Mesothelial cell of epicardium (in vitro differentiated cells): ENCODE measurements at regions not wholly inside any gene's neighbourhood (a gene's known extent, or its start where the extent isn't known, plus 50 kb on each side); places are given as distances from the start of the nearest gene placed in this dataset.
"Not testable (repeated sequence)": the region's sequence is repeated elsewhere in the genome, so short reads cannot be mapped to it uniquely, and the experiment has no call there.

Source experiments
- DNase-seq, 2 experiments: peaks; one replicate each; pipeline ENCODE4 v3.0.0; 2021; ENCODE audit warnings: low spot score in 2 of 2; ENCODE audit not compliant: unreplicated experiment in 2 of 2
- H3K27ac Mint-ChIP-seq: 2 replicates; pipeline ENCODE4 v1.8.0; 2021; ENCODE audit warnings: mixed read lengths
- H3K27me3 Mint-ChIP-seq: 2 replicates; pipeline ENCODE4 v1.8.0; 2021; ENCODE audit warnings: low read depth, mixed read lengths
- H3K36me3 Mint-ChIP-seq: 2 replicates; pipeline ENCODE4 v1.8.0; 2021; ENCODE audit warnings: mixed read lengths
- H3K4me1 Mint-ChIP-seq: 2 replicates; pipeline ENCODE4 v1.8.0; 2021; ENCODE audit warnings: mixed read lengths
- H3K4me3 Mint-ChIP-seq: 2 replicates; pipeline ENCODE4 v1.8.0; 2021; ENCODE audit warnings: mild to moderate bottlenecking, moderate library complexity, mixed read lengths
- H3K9me3 Mint-ChIP-seq: 2 replicates; pipeline ENCODE4 v1.8.0; 2021; ENCODE audit warnings: mixed read lengths

DNA sequence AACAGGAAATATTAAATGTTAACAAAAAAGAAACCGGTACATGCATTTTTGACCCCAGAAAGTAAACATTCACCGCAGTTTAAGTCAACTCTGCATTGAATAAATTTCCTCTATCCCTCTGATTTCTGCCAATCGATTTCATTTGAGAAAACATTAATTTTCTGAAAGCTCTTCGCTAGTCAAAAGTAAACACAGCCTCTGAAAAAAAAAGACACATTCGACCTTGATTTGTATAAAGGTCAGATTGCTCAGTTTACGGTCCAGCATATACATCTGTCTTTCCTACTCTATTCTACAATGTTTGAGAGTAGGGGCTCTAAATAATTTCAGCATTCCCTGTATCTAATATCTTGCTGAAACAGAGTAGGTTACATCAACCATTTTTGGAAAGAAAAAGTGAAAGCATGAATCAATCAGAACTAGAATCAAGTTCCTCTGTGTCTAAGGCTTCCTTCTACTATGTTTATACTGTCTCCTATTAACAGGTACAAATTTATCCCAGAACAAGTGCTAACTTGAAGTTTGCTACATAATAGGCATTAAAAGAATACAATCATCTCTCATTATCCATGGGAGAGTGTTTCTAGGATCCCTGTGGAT is 243.8 kb downstream of the UBE2NL start:
- H3K4me1 Mint-ChIP-seq, H3K36me3 Mint-ChIP-seq, H3K27ac Mint-ChIP-seq, H3K27me3 Mint-ChIP-seq, H3K9me3 Mint-ChIP-seq, H3K4me3 Mint-ChIP-seq, DNase-seq: not testable (repeated sequence)

DNA sequence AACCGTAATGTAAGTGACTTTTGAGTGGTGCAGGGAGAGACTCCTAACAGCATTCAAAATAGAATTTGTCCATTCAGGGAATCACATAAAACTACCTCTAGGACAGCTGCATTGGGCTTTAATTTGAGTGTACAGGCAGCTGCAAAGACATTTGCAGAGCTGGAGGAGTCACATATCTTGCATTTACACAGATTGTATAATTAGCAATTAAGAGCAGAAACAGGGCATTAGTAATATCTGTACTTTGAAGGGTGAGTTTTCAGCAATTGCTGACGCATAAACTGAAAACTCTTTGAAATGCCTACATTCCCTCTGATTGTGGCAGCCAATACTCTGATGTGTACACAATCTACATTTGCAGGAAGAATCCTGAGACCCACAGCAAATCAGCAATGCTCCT is 245.6 kb downstream of the UBE2NL start:
- not testable (repeated sequence) for DNase-seq, H3K4me1 Mint-ChIP-seq, H3K27me3 Mint-ChIP-seq, H3K9me3 Mint-ChIP-seq, H3K27ac Mint-ChIP-seq, H3K4me3 Mint-ChIP-seq, H3K36me3 Mint-ChIP-seq

DNA sequence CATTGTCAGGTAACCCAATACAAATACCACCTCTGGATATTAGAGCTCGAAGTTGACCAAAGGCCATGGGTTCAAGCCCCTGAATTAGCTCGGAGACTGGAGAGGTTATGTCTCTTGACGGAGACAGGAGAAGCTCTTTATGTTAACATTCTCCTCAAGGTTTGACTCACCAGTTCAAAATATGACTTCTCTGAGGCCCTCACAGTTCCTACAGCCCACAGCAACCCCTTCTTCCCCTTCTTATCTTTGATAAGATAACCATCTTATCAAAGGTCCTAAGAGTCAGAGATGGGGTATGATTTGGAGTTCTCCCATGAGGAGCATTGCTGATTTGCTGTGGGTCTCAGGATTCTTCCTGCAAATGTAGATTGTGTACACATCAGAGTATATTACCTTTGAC is 246.6 kb downstream of the UBE2NL start:
- H3K36me3 Mint-ChIP-seq, H3K27ac Mint-ChIP-seq, H3K4me1 Mint-ChIP-seq, H3K4me3 Mint-ChIP-seq, H3K9me3 Mint-ChIP-seq, H3K27me3 Mint-ChIP-seq, DNase-seq: not testable (repeated sequence)

DNA sequence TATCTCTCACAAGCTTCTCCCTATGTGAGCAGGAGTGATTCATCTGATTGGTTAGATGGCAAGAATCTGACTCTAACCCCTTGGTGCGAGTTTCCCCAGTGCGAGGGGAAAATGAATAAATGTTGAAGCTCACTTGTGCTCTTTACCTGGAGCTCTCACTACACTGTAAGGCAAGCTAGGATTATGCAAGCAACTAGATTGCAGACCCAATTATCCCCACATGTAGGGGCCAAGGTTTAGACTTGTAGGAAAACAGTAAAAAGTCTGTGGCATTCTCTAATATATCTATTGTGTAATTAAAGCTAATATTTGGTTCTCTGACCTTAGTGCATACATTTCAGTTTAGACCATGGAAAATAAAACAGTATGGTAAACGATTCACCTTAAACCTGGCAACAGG is 247.2 kb downstream of the UBE2NL start:
- H3K27ac Mint-ChIP-seq, DNase-seq, H3K9me3 Mint-ChIP-seq: not testable (repeated sequence)

DNA sequence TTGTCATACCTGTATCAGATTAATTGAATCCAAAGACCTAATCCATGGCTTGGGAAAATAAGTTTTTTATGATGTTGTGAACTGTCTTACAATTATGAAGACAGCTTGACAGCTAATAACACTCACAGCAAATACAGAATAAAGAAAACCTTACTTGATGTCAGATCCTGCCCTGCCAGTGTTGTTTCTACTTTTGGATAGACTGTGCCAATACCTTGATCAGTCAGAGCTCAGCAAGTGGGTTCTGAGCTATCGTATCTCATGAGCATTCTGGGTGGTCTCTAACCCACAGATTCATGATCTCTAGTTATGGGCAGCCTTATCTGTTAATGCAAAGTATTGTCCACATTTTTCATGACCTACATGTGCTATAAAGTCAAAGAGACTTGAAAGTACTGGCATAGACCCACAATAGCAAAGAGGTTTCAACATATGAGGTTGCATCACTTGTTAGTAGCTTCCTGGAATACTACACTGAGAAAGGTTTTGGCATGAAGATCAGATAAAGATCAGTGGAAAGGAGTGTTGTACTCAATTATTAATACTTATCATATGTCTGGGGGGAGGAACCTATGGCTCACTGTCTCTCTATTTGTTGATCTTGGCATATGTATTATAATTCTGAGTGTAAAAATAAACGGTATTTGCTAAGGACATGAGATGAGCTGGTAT is 250.7 kb downstream of the UBE2NL start:
- not testable (repeated sequence) for H3K36me3 Mint-ChIP-seq, H3K4me1 Mint-ChIP-seq, H3K27me3 Mint-ChIP-seq, H3K9me3 Mint-ChIP-seq, H3K27ac Mint-ChIP-seq, DNase-seq, H3K4me3 Mint-ChIP-seq

More for the DNA sequence above, 247.2 kb downstream of the UBE2NL start:
- not testable (repeated sequence) for H3K36me3 Mint-ChIP-seq, H3K4me1 Mint-ChIP-seq, H3K4me3 Mint-ChIP-seq, H3K27me3 Mint-ChIP-seq

DNA sequence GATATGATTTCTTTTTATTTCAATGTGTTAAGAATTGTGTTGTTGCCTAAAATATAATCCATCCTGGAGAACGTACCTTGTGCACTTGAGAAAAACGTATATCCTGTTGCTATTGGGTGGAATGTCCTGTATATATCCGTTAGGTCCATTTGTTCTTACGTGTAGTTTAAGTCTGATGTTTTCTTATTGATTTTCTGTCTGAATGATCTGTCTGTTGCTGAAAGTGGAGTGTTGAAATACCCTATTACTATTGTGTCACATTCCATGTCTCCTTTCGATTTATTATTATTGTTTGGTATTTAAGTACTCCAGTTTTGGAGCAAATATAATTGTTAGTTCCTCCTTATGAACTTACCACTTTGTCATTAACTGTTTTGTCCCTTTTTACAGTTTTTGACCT is 270.6 kb downstream of the UBE2NL start:
- not testable (repeated sequence) for H3K4me1 Mint-ChIP-seq, DNase-seq, H3K27ac Mint-ChIP-seq, H3K27me3 Mint-ChIP-seq, H3K36me3 Mint-ChIP-seq, H3K4me3 Mint-ChIP-seq, H3K9me3 Mint-ChIP-seq

DNA sequence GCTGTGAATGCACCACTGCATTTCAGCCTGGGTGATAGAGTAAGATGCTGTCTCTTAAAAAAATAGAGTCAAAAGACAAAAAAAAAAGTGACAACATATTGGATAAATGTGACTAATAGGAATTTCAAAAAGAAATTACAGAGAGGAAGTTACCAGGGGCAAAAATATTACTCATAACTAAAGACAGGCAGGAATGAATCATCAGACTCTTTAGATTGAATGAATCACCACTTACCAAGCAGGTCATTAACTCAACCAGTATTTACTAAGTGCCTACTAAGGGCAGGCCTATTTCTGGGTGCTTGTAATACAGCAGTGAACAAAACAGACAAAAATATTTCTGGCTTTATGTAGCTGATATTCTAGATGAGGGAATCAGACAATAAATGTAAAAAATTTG is 301.3 kb downstream of the UBE2NL start:
- H3K27ac Mint-ChIP-seq, DNase-seq, H3K9me3 Mint-ChIP-seq, H3K4me1 Mint-ChIP-seq, H3K27me3 Mint-ChIP-seq, H3K4me3 Mint-ChIP-seq, H3K36me3 Mint-ChIP-seq: not testable (repeated sequence)

DNA sequence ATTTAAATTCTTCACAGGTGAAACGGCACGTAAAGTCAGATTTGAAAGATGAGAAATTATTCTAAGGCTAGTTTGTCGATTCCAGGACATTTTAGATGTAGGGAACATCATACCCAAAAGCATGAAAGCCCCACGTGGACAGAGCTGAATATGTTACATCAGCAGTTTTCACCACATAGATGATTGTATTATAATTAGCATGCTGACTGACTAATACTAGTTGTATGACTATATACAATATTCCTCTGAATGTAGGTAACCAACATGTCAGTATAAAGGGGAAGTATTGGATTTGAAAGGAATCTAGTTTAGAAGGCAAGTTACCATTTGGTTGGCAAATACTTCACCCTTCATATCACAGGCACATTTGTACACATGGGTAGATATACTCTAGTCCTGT is 304.6 kb downstream of the UBE2NL start:
- H3K4me1 Mint-ChIP-seq, H3K9me3 Mint-ChIP-seq: not testable (repeated sequence)

DNA sequence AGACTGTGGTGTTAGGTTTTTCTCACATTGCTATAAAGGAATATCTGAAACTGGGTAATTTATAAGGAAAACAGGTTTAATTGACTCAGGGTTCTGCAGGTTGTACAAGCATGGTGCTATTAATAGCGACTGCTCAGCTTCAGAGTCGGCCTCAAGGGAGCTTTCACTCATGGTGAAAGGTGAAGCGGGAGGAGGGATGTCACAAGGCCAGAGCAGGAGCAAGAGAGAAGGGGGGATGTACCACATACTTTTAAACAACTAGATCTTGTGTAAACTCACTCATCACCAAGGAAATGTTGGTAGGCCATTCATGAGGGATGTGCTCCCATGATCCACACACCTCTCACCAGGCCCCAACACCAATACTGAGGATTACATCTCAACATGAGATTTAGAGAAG is 313.2 kb downstream of the UBE2NL start:
- not testable (repeated sequence) for H3K27ac Mint-ChIP-seq, H3K9me3 Mint-ChIP-seq, H3K4me1 Mint-ChIP-seq, H3K27me3 Mint-ChIP-seq, H3K4me3 Mint-ChIP-seq, DNase-seq, H3K36me3 Mint-ChIP-seq

More for the DNA sequence above, 304.6 kb downstream of the UBE2NL start:
- H3K27ac Mint-ChIP-seq, H3K36me3 Mint-ChIP-seq, H3K27me3 Mint-ChIP-seq, H3K4me3 Mint-ChIP-seq, DNase-seq: not testable (repeated sequence)

DNA sequence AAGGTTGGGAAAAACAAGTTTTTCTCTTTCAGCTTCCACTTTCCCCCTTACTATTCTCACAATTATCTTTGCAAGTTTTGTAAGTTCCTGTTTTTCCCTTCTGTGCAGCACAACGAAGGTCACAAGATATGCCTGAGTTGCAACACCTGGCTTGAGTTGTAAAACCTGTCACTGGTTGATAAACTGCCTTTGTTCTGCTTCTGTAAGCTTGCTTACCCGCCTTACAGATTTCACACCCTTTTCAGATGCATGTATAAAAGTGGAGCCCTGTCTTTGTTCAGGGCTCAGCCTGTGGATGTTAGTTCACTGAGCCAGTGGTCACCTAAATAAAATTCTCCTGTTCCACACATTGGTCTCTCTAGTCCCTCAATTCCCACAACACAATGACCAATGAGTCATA is 318.9 kb downstream of the UBE2NL start:
- H3K9me3 Mint-ChIP-seq, DNase-seq, H3K4me3 Mint-ChIP-seq, H3K27ac Mint-ChIP-seq, H3K36me3 Mint-ChIP-seq, H3K27me3 Mint-ChIP-seq, H3K4me1 Mint-ChIP-seq: not testable (repeated sequence)

DNA sequence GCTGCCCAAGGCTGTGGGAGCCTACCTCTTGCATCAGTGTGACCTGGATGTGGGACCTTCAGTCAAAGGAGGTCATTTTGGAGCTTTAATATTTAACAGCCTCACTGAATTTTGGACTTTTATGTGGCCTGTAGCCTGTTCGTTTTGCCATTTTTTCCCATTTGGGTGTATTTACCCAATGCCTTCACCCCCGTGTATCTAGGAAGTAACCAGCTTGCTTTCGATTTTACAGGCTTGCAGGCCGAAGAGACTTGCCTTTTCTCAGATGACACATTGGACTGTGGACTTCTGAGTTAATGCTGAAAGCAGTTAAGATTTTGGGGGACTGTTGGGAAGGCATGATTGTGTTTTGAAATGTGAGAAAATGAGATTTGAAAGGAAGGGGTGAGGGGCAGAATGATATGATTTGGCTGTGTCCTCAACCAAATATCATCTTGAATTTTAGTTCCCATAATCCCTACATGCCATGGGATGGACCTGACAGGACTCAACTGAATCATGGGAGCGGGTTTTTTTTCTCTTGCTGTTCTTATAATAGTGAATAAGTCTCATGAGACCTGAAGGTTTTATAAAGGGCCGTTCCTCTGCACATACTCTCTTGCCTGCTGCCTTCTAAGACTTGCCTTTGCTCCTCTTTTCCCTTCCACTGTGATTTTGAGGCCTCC is 324.6 kb downstream of the UBE2NL start:
- DNase-seq, H3K27ac Mint-ChIP-seq, H3K4me1 Mint-ChIP-seq, H3K27me3 Mint-ChIP-seq, H3K36me3 Mint-ChIP-seq, H3K4me3 Mint-ChIP-seq: not testable (repeated sequence)
- peaks cover 15% of the 10 kb centered on the region for H3K9me3 Mint-ChIP-seq
